GM12878 (cell line): ENCODE measurements at regions not wholly inside any gene's neighbourhood (a gene's known extent, or its start where the extent isn't known, plus 50 kb on each side); places are given as distances from the start of the nearest gene placed in this dataset.

Experiments used
- ATAC-seq: fragments of 200-7000 bp; cut with Tn5 transposase; 3 replicates; pipeline ENCODE4 v1.9.1; 2020; ENCODE audit warnings: mild to moderate bottlenecking, moderate library complexity
- BruUV-seq: library from RNA; stranded (reverse); fragments of 400-500 nt; replicated peaks from 2 replicates; lab custom pipeline; 2021; lab: Mats Ljungman, UMichigan
- CTCF ChIA-PET: fragments of 300-600 bp; sonication (Branson Sonifier 250); formaldehyde crosslinking; extraction: SDS; loops from one replicate; lab custom pipeline; 2021; ENCODE audit warnings: inconsistent platforms; lab: Yijun Ruan, JAX
- POLR2A ChIA-PET: fragments of 350-600 bp; formaldehyde crosslinking; extraction: SDS; loops from one replicate; lab custom pipeline; 2021; ENCODE audit warnings: inconsistent platforms; lab: Charles Lee
- RAD21 ChIA-PET: fragments of 300-600 bp; sonication (Branson Sonifier 250); formaldehyde crosslinking; loops from one replicate; lab custom pipeline; 2023; ENCODE audit warnings: antibody characterized with exemption; ENCODE audit not compliant: unreplicated experiment; lab: Charles Lee
- SMC1A ChIA-PET: fragments of 300-600 bp; sonication (Branson Sonifier 250); formaldehyde crosslinking; loops from one replicate; lab custom pipeline; 2023; ENCODE audit not compliant: unreplicated experiment, uncharacterized antibody; lab: Charles Lee
- DNase-seq: peaks from one replicate; pipeline ENCODE4 v3.0.0-alpha.2; 2011; ENCODE audit warnings: low read depth, low spot score
- FAIRE-seq: peaks from 3 replicates; lab custom pipeline; 2011; peaks lifted over from hg19 to GRCh38; lab: Jason Lieb, UNC
- H2AFZ ChIP-seq: 2 replicates; pipeline ENCODE4 v1.6.0; 2011; ENCODE audit warnings: low read depth, low read length, control low read depth; ENCODE audit not compliant: control insufficient read depth
- H3K27ac ChIP-seq: 2 replicates; pipeline ENCODE4 v1.5.1; 2011; ENCODE audit warnings: control low read depth; ENCODE audit not compliant: control insufficient read depth, insufficient read depth
- H3K27me3 ChIP-seq, 2 experiments: replicated peaks in 1 of 2; 2 replicates each; pipeline versions ENCODE4 v1.6.0 to v1.6.1; 2011; ENCODE audit warnings: low read length in 1 of 2; ENCODE audit not compliant: control insufficient read depth in 2 of 2, insufficient read depth in 2 of 2
- H3K36me3 ChIP-seq, 2 experiments: 2 replicates each; pipeline ENCODE4 v1.5.1; 2011; ENCODE audit warnings: low read length in 1 of 2; ENCODE audit not compliant: control insufficient read depth in 2 of 2, insufficient read depth in 2 of 2
- H3K4me1 ChIP-seq: 2 replicates; pipeline ENCODE4 v1.6.1; 2011; ENCODE audit warnings: mild to moderate bottlenecking, low read length, moderate library complexity, mixed read lengths; ENCODE audit not compliant: control insufficient read depth, insufficient read depth
- H3K4me2 ChIP-seq: 2 replicates; pipeline ENCODE4 v1.6.0; 2011; ENCODE audit warnings: control low read depth; ENCODE audit not compliant: control insufficient read depth, insufficient read depth
- H3K4me3 ChIP-seq: fragments of 200-600 bp; sonication (generic); 2 replicates; pipeline ENCODE4 v1.5.1; 2016
- H3K79me2 ChIP-seq: 2 replicates; pipeline ENCODE4 v1.6.0; 2011; ENCODE audit warnings: low read length; ENCODE audit not compliant: control insufficient read depth, insufficient read depth
- H3K9ac ChIP-seq: 2 replicates; pipeline ENCODE4 v1.8.0; 2011; ENCODE audit warnings: low read length, control low read depth, mixed read lengths; ENCODE audit not compliant: control insufficient read depth, insufficient read depth
- H3K9me3 ChIP-seq: replicated peaks from 3 replicates; pipeline ENCODE4 v1.5.1; 2011; ENCODE audit warnings: mild to moderate bottlenecking, low read length; ENCODE audit not compliant: control insufficient read depth, insufficient read depth
- H4K20me1 ChIP-seq: 2 replicates; pipeline ENCODE4 v1.6.0; 2011; ENCODE audit not compliant: control insufficient read depth, insufficient read depth
- BCL11A ChIP-seq: IDR thresholded peaks from 2 replicates; pipeline ENCODE4 v1.6.1; 2011; ENCODE audit warnings: low read depth, low read length
- CBX5 ChIP-seq: sonication (generic); IDR thresholded peaks from 2 replicates; pipeline ENCODE4 v1.6.1; 2016; ENCODE audit warnings: low read depth, moderate library complexity, mild to moderate bottlenecking, inconsistent platforms
- CEBPB ChIP-seq, 2 experiments: fragments of 150-350 bp in 1 of 2; IDR thresholded peaks; 2 replicates each; pipeline ENCODE4 v1.6.1; 2012 to 2014; ENCODE audit warnings: low read depth in 2 of 2, low read length in 2 of 2, borderline replicate concordance in 1 of 2, inconsistent platforms in 1 of 2
- CHD2 ChIP-seq: IDR thresholded peaks from 2 replicates; pipeline ENCODE4 v1.6.1; 2011; ENCODE audit warnings: low read depth, low read length, improper control_type of control experiment, borderline replicate concordance
- FOXM1 ChIP-seq: IDR thresholded peaks from 2 replicates; pipeline ENCODE4 v1.6.1; 2012; ENCODE audit warnings: low read depth, mild to moderate bottlenecking, inconsistent platforms, low read length, moderate library complexity
- MTA3 ChIP-seq: IDR thresholded peaks from 2 replicates; pipeline ENCODE4 v1.6.1; 2012; ENCODE audit warnings: low read length, inconsistent platforms, borderline replicate concordance
- NR2C1 ChIP-seq: fragments of 450-650 bp; IDR thresholded peaks from 2 replicates; pipeline ENCODE4 v1.6.1; 2017; ENCODE audit warnings: antibody characterized with exemption, mild to moderate bottlenecking, moderate library complexity
- POLR2A ChIP-seq: IDR thresholded peaks from 2 replicates; pipeline ENCODE4 v1.6.1; 2011; ENCODE audit warnings: low read depth, mild to moderate bottlenecking, low read length
- RAD51 ChIP-seq: fragments of 450-650 bp; IDR thresholded peaks from 2 replicates; pipeline ENCODE4 v1.6.1; 2016; ENCODE audit warnings: moderate library complexity, mild to moderate bottlenecking, inconsistent platforms
- RB1 ChIP-seq: fragments of 450-650 bp; formaldehyde crosslinking; IDR thresholded peaks from 2 replicates; pipeline ENCODE4 v1.6.1; 2017; ENCODE audit warnings: mild to moderate bottlenecking, borderline replicate concordance
- SMAD5 ChIP-seq: IDR thresholded peaks from 2 replicates; pipeline ENCODE4 v1.6.1; 2016; ENCODE audit warnings: antibody characterized with exemption, low read depth
- STAT3 ChIP-seq: IDR thresholded peaks from 2 replicates; pipeline ENCODE4 v1.6.1; 2011; ENCODE audit warnings: low read depth, low read length, improper control_type of control experiment
- ZNF207 ChIP-seq: fragments of 450-650 bp; IDR thresholded peaks from 2 replicates; pipeline ENCODE4 v1.6.1; 2014; ENCODE audit warnings: antibody characterized with exemption, mild to moderate bottlenecking, borderline replicate concordance
- ZNF24 ChIP-seq: fragments of 450-650 bp; IDR thresholded peaks from 2 replicates; pipeline ENCODE4 v1.6.1; 2017; ENCODE audit warnings: antibody characterized with exemption, mild to moderate bottlenecking
- WGBS: methylation state at CpG from one replicate; pipeline ENCODE4 v1.1.6; 2016; ENCODE audit warnings: low lambda C conversion rate; ENCODE audit not compliant: insufficient replicate concordance, insufficient coverage; ENCODE audit errors: missing lambda C conversion rate; 5-methylcytosine and 5-hydroxymethylcytosine counted together
- in situ Hi-C: fragments of 300-500 bp; cut with MboI; formaldehyde crosslinking; loops from 9 replicates; pipeline ENCODE4 v1.14.3; 2018; ENCODE audit warnings: mixed read lengths
- intact Hi-C: fragments of 100-400 bp; cut with micrococcal nuclease; formaldehyde crosslinking; loops from one replicate; pipeline ENCODE4 v1.14.2; 2022; ENCODE audit not compliant: unreplicated experiment
- TF ChIP-seq, protein P1 (sequence below): fragments of 450-650 bp; IDR thresholded peaks from 2 replicates; pipeline ENCODE4 v1.6.1; 2016; ENCODE audit warnings: mild to moderate bottlenecking
- TF ChIP-seq, protein P2 (sequence below): fragments of 450-650 bp; IDR thresholded peaks from 2 replicates; pipeline ENCODE4 v1.6.1; 2017; ENCODE audit warnings: mild to moderate bottlenecking, moderate library complexity

DNA sequence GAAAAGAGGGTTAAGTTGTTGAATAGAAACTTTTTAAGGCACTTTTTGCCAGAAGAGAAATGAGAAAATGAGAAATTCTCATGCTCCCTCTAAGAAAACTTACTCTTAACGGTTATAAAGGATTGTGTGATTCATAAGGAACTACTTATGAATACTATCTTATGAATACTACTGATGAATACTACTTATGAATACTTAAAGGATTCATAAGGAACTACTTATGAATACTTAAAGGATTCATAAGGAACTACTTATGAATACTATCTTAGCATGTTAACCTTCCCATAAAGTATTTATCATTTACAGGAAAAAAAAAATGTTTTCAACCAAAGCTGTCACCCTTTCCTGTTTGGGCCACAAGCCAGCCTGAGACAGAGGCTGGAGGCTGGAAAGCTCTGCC is 53.1 kb upstream of the UCN3 start:
- BruUV-seq: no TSS peak
- H3K4me3 ChIP-seq: no peak overlapping the region
- FAIRE-seq: no peak
- WGBS: 0% methylated on average over 1 of the region's 1 CpG
- DNase-seq: no peak
- SMC1A ChIA-PET: no interaction called here
- H3K4me2 ChIP-seq: no peak overlapping the region
- H3K79me2 ChIP-seq: no peaks in the 10 kb centered on the region
- no peaks in the 10 kb centered on the region; a peak in 1 of 4 replicates for H3K27me3 ChIP-seq
- no peaks in the 10 kb centered on the region for H4K20me1 ChIP-seq
- CTCF ChIA-PET: no interaction called here
- intact Hi-C loops: no loop called here
- RAD21 ChIA-PET: no interaction called here
- no peaks in the 10 kb centered on the region for H3K9me3 ChIP-seq
- no peaks in the 10 kb centered on the region for H3K4me1 ChIP-seq
- no peak for TF ChIP-seq RB1
- TF ChIP-seq RAD51: no peak
- TF ChIP-seq POLR2A: no peak
- no peak for TF ChIP-seq BCL11A
- TF ChIP-seq, all 136 proteins: peak for 0
- in situ Hi-C loops: no loop called here
- POLR2A ChIA-PET: no interaction called here
- Histone ChIP-seq H2AFZ (no peak overlapping the region), H3K27ac (no peak overlapping the region), H3K9ac (no peak overlapping the region), H3K36me3 (no peaks in the 10 kb centered on the region)
- ATAC-seq: no peak

DNA sequence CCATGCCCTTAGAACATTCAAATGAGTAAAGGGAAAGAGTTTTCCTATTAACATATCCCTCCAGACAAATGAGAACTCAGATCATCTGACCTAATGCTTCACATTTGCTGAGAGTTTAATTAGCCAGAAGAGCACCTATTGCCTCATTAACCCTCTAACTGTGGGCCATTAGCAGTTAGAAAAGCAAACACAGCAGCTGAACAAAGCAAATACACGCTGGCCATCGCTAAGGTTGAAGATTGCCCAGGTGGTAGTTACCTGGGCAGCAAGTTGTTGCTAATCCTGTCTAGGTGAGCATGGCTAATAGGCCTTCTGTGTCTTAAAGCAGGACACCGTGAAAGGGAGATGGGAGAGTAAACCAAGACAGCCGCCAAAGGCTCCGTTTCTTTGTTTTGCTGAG is 49.9 kb upstream of the UCN3 start:
- no peaks in the 10 kb centered on the region for H3K36me3 ChIP-seq
- no peak overlapping the region for H2AFZ ChIP-seq
- H3K27me3 ChIP-seq: no peaks in the 10 kb centered on the region; a peak in 1 of 4 replicates
- intact Hi-C loops: no loop called here
- no peaks in the 10 kb centered on the region for H3K9me3 ChIP-seq
- in situ Hi-C loops: no loop called here
- ChIA-PET RAD21 (no interaction called here), POLR2A (no interaction called here), CTCF (no interaction called here), SMC1A (no interaction called here)
- ATAC-seq (no peak), FAIRE-seq (no peak), DNase-seq (no peak)
- H3K4me3 ChIP-seq: no peak overlapping the region
- no peak overlapping the region for H3K4me2 ChIP-seq
- no peaks in the 10 kb centered on the region for H3K79me2 ChIP-seq
- 70% methylated on average over 5 of the region's 5 CpGs for WGBS
- no peak overlapping the region for H3K27ac ChIP-seq
- no peak overlapping the region for H3K9ac ChIP-seq
- no peaks in the 10 kb centered on the region; the same call in 1 of the 2 replicates for H3K4me1 ChIP-seq
- H4K20me1 ChIP-seq: no peaks in the 10 kb centered on the region
- no TSS peak for BruUV-seq
- TF ChIP-seq, protein P1, sequence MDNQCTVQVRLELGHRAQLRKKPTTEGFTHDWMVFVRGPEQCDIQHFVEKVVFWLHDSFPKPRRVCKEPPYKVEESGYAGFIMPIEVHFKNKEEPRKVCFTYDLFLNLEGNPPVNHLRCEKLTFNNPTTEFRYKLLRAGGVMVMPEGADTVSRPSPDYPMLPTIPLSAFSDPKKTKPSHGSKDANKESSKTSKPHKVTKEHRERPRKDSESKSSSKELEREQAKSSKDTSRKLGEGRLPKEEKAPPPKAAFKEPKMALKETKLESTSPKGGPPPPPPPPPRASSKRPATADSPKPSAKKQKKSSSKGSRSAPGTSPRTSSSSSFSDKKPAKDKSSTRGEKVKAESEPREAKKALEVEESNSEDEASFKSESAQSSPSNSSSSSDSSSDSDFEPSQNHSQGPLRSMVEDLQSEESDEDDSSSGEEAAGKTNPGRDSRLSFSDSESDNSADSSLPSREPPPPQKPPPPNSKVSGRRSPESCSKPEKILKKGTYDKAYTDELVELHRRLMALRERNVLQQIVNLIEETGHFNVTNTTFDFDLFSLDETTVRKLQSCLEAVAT: no peak
- TF ChIP-seq, protein P2, sequence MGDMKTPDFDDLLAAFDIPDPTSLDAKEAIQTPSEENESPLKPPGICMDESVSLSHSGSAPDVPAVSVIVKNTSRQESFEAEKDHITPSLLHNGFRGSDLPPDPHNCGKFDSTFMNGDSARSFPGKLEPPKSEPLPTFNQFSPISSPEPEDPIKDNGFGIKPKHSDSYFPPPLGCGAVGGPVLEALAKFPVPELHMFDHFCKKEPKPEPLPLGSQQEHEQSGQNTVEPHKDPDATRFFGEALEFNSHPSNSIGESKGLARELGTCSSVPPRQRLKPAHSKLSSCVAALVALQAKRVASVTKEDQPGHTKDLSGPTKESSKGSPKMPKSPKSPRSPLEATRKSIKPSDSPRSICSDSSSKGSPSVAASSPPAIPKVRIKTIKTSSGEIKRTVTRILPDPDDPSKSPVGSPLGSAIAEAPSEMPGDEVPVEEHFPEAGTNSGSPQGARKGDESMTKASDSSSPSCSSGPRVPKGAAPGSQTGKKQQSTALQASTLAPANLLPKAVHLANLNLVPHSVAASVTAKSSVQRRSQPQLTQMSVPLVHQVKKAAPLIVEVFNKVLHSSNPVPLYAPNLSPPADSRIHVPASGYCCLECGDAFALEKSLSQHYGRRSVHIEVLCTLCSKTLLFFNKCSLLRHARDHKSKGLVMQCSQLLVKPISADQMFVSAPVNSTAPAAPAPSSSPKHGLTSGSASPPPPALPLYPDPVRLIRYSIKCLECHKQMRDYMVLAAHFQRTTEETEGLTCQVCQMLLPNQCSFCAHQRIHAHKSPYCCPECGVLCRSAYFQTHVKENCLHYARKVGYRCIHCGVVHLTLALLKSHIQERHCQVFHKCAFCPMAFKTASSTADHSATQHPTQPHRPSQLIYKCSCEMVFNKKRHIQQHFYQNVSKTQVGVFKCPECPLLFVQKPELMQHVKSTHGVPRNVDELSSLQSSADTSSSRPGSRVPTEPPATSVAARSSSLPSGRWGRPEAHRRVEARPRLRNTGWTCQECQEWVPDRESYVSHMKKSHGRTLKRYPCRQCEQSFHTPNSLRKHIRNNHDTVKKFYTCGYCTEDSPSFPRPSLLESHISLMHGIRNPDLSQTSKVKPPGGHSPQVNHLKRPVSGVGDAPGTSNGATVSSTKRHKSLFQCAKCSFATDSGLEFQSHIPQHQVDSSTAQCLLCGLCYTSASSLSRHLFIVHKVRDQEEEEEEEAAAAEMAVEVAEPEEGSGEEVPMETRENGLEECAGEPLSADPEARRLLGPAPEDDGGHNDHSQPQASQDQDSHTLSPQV: no peak
- TF ChIP-seq CHD2: no peak
- no peak for TF ChIP-seq MTA3
- no peak for TF ChIP-seq SMAD5
- TF ChIP-seq NR2C1: no peak
- TF ChIP-seq STAT3: no peak
- no peak for TF ChIP-seq ZNF207
- no peak for TF ChIP-seq FOXM1
- TF ChIP-seq ZNF24: no peak
- TF ChIP-seq CBX5: no peak
- TF ChIP-seq CEBPB (IDR thresholded peaks at IDR 0.05; ENCODE audit: borderline replicate concordance in 1 of 2, low read depth in 2 of 2, low read length in 2 of 2): no peak
